ENCODE measurements at regions not wholly inside any gene's neighbourhood (a gene's known extent, or its start where the extent isn't known, plus 50 kb on each side); places are given as distances from the start of the nearest gene placed in this dataset.
"Not testable (repeated sequence)": the region's sequence is repeated elsewhere in the genome, so short reads cannot be mapped to it uniquely, and the experiment has no call there.

DNA sequence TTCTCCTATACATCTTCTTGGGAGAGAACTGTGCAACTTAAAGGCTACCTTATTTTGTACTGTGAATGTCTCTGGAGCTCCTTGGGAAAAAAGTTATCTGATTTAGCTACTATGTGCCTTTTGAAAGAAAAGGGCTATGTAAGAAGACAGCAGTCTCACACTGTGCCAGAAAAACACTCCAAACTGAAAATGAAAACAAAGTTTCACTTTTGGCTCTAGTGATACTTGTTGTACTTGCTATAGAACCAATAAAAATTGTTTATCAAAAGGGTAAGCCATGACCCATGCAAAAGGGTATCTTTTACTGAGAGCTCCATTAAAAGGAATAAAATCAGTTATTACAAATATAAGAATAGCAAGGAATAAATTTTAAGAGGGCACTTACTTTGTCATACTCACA, 2270.0 kb downstream of the ARAP2 start:
- no peaks in the 10 kb centered on the region for H3K9me3 ChIP-seq (ENCODE audit: low read length)
- no peaks in the 10 kb centered on the region for H3K27me3 ChIP-seq (ENCODE audit: control insufficient read depth in 1 of 2, insufficient read depth in 2 of 2, low read length in 2 of 2)
- H3K36me3 ChIP-seq (ENCODE audit: insufficient read depth, low read length), result no peaks in the 10 kb centered on the region
- no peak overlapping the region for H3K4me3 ChIP-seq (ENCODE audit: low read depth in 1 of 2, low read length in 2 of 2)
- H3K27ac ChIP-seq (ENCODE audit: low read depth, low read length), result no peak overlapping the region
- no peaks in the 10 kb centered on the region for H3K4me1 ChIP-seq (ENCODE audit: insufficient read depth, low read length)
- H3K9ac ChIP-seq (ENCODE audit: low read length), result no peak overlapping the region

DNA sequence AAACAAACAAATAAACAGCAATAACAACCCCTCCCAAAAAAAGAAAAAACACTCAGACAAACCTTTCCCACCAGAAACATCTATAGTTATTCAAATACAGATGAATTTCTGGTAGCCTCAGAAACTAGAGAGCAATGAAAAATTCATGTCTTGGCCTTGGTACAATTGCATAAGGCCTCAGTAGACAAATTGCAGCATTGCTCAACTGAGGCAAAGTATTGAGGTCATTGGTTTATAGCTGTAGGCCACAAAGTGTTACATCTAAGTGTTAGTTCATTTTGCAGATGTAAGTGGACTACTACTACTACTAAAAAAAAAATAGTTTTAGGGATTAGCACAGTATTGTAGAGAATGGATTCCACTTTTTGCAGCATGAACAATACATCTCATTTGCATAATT, 2268.3 kb downstream of the ARAP2 start:
- no peaks in the 10 kb centered on the region for H3K4me1 ChIP-seq (ENCODE audit: insufficient read depth, low read length)
- H3K36me3 ChIP-seq (ENCODE audit: insufficient read depth, low read length), result no peaks in the 10 kb centered on the region
- no peaks in the 10 kb centered on the region for H3K9me3 ChIP-seq (ENCODE audit: low read length)
- H3K4me3 ChIP-seq (ENCODE audit: low read depth in 1 of 2, low read length in 2 of 2), result no peak overlapping the region
- no peak overlapping the region for H3K27ac ChIP-seq (ENCODE audit: low read depth, low read length)
- H3K27me3 ChIP-seq (ENCODE audit: control insufficient read depth in 1 of 2, insufficient read depth in 2 of 2, low read length in 2 of 2), result no peaks in the 10 kb centered on the region
- H3K9ac ChIP-seq (ENCODE audit: low read length), result no peak overlapping the region

- not testable (repeated sequence) for H3K36me3 ChIP-seq (ENCODE audit: insufficient read depth, low read length); H3K4me3 ChIP-seq (ENCODE audit: low read depth in 1 of 2, low read length in 2 of 2); H3K9me3 ChIP-seq (ENCODE audit: low read length); H3K9ac ChIP-seq (ENCODE audit: low read length); H3K27ac ChIP-seq (ENCODE audit: low read depth, low read length); H3K27me3 ChIP-seq (ENCODE audit: control insufficient read depth in 1 of 2, insufficient read depth in 2 of 2, low read length in 2 of 2); H3K4me1 ChIP-seq (ENCODE audit: insufficient read depth, low read length)
Measured at GRCh38 chr4:33979781-33980180, 2264.5 kb downstream of the ARAP2 start.

DNA sequence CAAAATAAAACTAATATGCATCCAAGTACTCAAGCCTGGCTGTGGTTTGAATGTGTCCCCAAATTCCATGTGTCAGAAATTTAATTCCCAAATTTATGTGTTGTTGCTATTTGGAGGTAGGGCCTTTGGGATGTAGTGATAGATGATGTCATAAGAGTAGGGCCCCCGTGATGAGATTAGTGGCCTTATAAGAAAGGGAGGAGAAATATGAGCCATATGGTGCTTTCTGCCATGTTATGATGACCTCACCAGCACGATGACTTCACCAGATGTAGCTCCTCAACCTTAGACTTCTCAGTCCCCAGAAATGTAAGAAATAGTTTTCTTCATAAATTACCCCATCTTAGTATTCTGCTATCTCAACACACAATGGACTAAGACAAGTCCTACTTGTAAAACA, 2264.0 kb downstream of the ARAP2 start:
- no peaks in the 10 kb centered on the region for H3K9me3 ChIP-seq (ENCODE audit: low read length)
- H3K27me3 ChIP-seq (ENCODE audit: control insufficient read depth in 1 of 2, insufficient read depth in 2 of 2, low read length in 2 of 2), result no peaks in the 10 kb centered on the region
- no peak overlapping the region for H3K9ac ChIP-seq (ENCODE audit: low read length)
- H3K27ac ChIP-seq (ENCODE audit: low read depth, low read length), result no peak overlapping the region
- no peaks in the 10 kb centered on the region for H3K36me3 ChIP-seq (ENCODE audit: insufficient read depth, low read length)
- no peaks in the 10 kb centered on the region for H3K4me1 ChIP-seq (ENCODE audit: insufficient read depth, low read length)
- H3K4me3 ChIP-seq (ENCODE audit: low read depth in 1 of 2, low read length in 2 of 2), result no peak overlapping the region

GRCh38 chr4:33989820-33990443, 2254.4 kb downstream of the ARAP2 start:
- no peaks in the 10 kb centered on the region for H3K4me1 ChIP-seq (ENCODE audit: insufficient read depth, low read length)
- H3K36me3 ChIP-seq (ENCODE audit: insufficient read depth, low read length), result no peaks in the 10 kb centered on the region

DNA sequence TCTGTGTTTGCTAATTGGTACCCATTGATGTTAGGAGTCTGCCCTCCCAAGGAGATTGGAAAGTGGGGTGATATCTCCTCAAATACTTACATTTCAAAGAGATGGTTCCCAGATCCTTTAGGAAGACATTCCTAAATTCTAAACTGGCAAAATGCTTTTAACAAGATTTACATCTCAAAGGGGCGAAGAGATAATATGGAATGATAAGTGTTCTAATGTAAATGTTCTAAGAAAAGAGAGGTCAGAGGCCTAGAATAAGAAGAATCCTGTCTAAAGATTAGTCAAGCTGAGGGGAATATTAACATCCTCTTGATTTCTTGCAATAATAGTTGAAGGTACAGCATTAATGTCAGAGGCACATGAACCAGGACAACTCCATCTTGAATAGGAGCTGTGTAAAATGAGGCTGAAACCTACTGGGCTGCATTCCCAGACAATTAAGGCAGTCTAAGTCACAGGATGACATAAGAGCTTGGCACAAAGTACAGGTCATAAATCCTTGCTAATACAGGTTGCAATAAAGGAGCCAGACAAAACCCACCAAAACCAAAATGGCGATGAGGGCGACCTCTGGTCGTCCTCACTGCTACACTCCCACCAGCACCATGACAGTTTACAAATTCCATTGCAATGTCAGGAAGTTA, 2248.1 kb downstream of the ARAP2 start:
- Histone ChIP-seq H3K36me3 (ENCODE audit: insufficient read depth, low read length) (no peaks in the 10 kb centered on the region), H3K4me3 (ENCODE audit: low read depth in 1 of 2, low read length in 2 of 2) (no peak overlapping the region), H3K27ac (ENCODE audit: low read depth, low read length) (no peak overlapping the region), H3K9me3 (ENCODE audit: low read length) (no peaks in the 10 kb centered on the region), H3K27me3 (ENCODE audit: control insufficient read depth in 1 of 2, insufficient read depth in 2 of 2, low read length in 2 of 2) (no peaks in the 10 kb centered on the region), H3K4me1 (ENCODE audit: insufficient read depth, low read length) (no peaks in the 10 kb centered on the region), H3K9ac (ENCODE audit: low read length) (no peak overlapping the region)

More at GRCh38 chr4:33989820-33990443, 2254.4 kb downstream of the ARAP2 start:
- Histone ChIP-seq H3K27me3 (ENCODE audit: control insufficient read depth in 1 of 2, insufficient read depth in 2 of 2, low read length in 2 of 2) (no peaks in the 10 kb centered on the region), H3K4me3 (ENCODE audit: low read depth in 1 of 2, low read length in 2 of 2) (no peak overlapping the region), H3K9ac (ENCODE audit: low read length) (no peak overlapping the region), H3K27ac (ENCODE audit: low read depth, low read length) (no peak overlapping the region), H3K9me3 (ENCODE audit: low read length) (no peaks in the 10 kb centered on the region)

GRCh38 chr4:33998291-33998690, 2246.0 kb downstream of the ARAP2 start:
- Histone ChIP-seq H3K4me3 (ENCODE audit: low read depth in 1 of 2, low read length in 2 of 2) (no peak overlapping the region), H3K27ac (ENCODE audit: low read depth, low read length) (no peak overlapping the region), H3K27me3 (ENCODE audit: control insufficient read depth in 1 of 2, insufficient read depth in 2 of 2, low read length in 2 of 2) (no peaks in the 10 kb centered on the region), H3K9ac (ENCODE audit: low read length) (no peak overlapping the region), H3K4me1 (ENCODE audit: insufficient read depth, low read length) (no peaks in the 10 kb centered on the region), H3K9me3 (ENCODE audit: low read length) (no peaks in the 10 kb centered on the region), H3K36me3 (ENCODE audit: insufficient read depth, low read length) (no peaks in the 10 kb centered on the region)

- no peaks in the 10 kb centered on the region for H3K36me3 ChIP-seq (ENCODE audit: insufficient read depth, low read length)
- H3K4me3 ChIP-seq (ENCODE audit: low read depth in 1 of 2, low read length in 2 of 2), result no peak overlapping the region
- H3K4me1 ChIP-seq (ENCODE audit: insufficient read depth, low read length), result no peaks in the 10 kb centered on the region
Measured at GRCh38 chr4:34000356-34000755, 2244.0 kb downstream of the ARAP2 start.

GRCh38 chr4:34006540-34006939, 2237.8 kb downstream of the ARAP2 start:
- H3K27me3 ChIP-seq (ENCODE audit: control insufficient read depth in 1 of 2, insufficient read depth in 2 of 2, low read length in 2 of 2); H3K4me1 ChIP-seq (ENCODE audit: insufficient read depth, low read length); H3K9me3 ChIP-seq (ENCODE audit: low read length); H3K36me3 ChIP-seq (ENCODE audit: insufficient read depth, low read length); H3K9ac ChIP-seq (ENCODE audit: low read length); H3K4me3 ChIP-seq (ENCODE audit: low read depth in 1 of 2, low read length in 2 of 2); H3K27ac ChIP-seq (ENCODE audit: low read depth, low read length): not testable (repeated sequence)

More at GRCh38 chr4:34000356-34000755, 2244.0 kb downstream of the ARAP2 start:
- no peak overlapping the region for H3K9ac ChIP-seq (ENCODE audit: low read length)
- H3K27me3 ChIP-seq (ENCODE audit: control insufficient read depth in 1 of 2, insufficient read depth in 2 of 2, low read length in 2 of 2), result no peaks in the 10 kb centered on the region
- H3K27ac ChIP-seq (ENCODE audit: low read depth, low read length), result no peak overlapping the region
- H3K9me3 ChIP-seq (ENCODE audit: low read length), result no peaks in the 10 kb centered on the region

DNA sequence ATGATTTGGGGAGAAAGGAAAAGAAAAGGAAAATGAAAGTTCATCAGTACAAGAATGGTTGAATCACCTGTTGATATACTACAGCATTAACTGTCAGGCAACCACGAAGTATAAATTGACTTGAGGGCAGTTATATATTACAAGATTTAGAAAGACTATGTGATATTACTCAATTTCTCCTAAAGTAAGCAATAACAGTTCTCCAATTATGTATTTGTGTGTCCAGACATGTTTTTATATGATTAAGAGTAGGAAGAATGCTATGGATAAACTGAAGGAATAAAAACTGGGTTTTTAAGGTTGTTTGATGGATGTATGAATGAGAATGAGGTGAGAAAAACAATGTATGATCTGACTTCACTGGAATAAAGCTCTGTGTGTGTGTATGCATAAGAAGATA, 2234.4 kb downstream of the ARAP2 start:
- Histone ChIP-seq H3K4me3 (ENCODE audit: low read depth in 1 of 2, low read length in 2 of 2) (no peak overlapping the region), H3K27me3 (ENCODE audit: control insufficient read depth in 1 of 2, insufficient read depth in 2 of 2, low read length in 2 of 2) (no peaks in the 10 kb centered on the region), H3K36me3 (ENCODE audit: insufficient read depth, low read length) (no peaks in the 10 kb centered on the region), H3K9ac (ENCODE audit: low read length) (no peak overlapping the region), H3K4me1 (ENCODE audit: insufficient read depth, low read length) (no peaks in the 10 kb centered on the region), H3K9me3 (ENCODE audit: low read length) (no peaks in the 10 kb centered on the region), H3K27ac (ENCODE audit: low read depth, low read length) (no peak overlapping the region)

DNA sequence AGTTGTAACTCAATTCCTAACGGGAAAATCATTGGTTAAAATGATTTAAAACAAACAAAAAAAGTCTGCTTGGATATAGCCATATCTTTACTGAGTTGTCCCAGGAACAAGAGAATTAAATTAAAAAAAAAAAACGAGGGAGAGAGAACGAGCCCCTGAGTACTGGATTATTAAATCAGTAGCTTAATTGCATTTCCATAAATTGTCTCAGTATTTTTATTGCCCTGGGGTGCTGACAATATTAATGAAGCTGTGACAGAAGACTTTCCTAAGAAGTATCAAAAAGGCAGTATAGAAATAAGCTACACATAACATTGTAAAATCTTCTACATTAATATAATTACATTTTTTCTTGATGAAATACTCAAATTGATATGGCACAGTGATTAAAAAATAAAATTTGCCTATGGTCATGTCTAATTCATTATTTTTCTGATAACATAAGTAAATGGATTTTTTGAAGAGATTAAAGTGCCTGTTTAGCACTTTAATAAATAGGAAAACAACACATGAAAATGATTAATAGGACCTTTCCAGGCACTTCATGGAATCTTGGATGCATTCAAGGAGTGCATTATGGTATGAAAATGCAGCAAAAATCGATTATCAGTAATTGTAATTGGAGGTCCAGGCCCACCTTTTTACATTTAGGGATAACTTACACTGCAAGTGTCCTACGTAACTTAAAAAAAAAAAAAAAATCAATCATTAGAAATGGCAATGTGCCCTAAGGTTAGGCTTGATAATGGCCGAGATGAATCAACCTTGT, 2233.4 kb downstream of the ARAP2 start:
- H3K9ac ChIP-seq (ENCODE audit: low read length), result no peak overlapping the region
- H3K9me3 ChIP-seq (ENCODE audit: low read length), result no peaks in the 10 kb centered on the region
- no peak overlapping the region for H3K27ac ChIP-seq (ENCODE audit: low read depth, low read length)
- no peak overlapping the region for H3K4me3 ChIP-seq (ENCODE audit: low read depth in 1 of 2, low read length in 2 of 2)
- H3K4me1 ChIP-seq (ENCODE audit: insufficient read depth, low read length), result no peaks in the 10 kb centered on the region
- H3K36me3 ChIP-seq (ENCODE audit: insufficient read depth, low read length), result no peaks in the 10 kb centered on the region
- H3K27me3 ChIP-seq (ENCODE audit: control insufficient read depth in 1 of 2, insufficient read depth in 2 of 2, low read length in 2 of 2), result no peaks in the 10 kb centered on the region
